HUES64 (cell line): ENCODE measurements at regions not wholly inside any gene's neighbourhood (a gene's known extent, or its start where the extent isn't known, plus 50 kb on each side); places are given as distances from the start of the nearest gene placed in this dataset.

ENCODE experiments used
- H3K27ac ChIP-seq: 2 replicates; pipeline ENCODE4 v1.7.0; 2013; ENCODE audit warnings: low read depth, low read length, inconsistent platforms
- H3K27me3 ChIP-seq: 2 replicates; pipeline ENCODE4 v1.6.1; 2013; ENCODE audit warnings: mild to moderate bottlenecking, low read length; ENCODE audit not compliant: insufficient read depth
- H3K36me3 ChIP-seq: 2 replicates; pipeline ENCODE4 v1.6.1; 2013; ENCODE audit warnings: mild to moderate bottlenecking, low read length; ENCODE audit not compliant: insufficient read depth
- H3K4me1 ChIP-seq: 2 replicates; pipeline ENCODE4 v1.6.1; 2013; ENCODE audit warnings: mild to moderate bottlenecking, low read length, moderate library complexity; ENCODE audit not compliant: insufficient read depth
- H3K4me3 ChIP-seq: 2 replicates; pipeline ENCODE4 v1.5.1; 2013; ENCODE audit warnings: mild to moderate bottlenecking, low read length, moderate library complexity
- H3K9ac ChIP-seq: 2 replicates; pipeline ENCODE4 v1.6.1; 2013; ENCODE audit warnings: mild to moderate bottlenecking, low read depth, low read length
- H3K9me3 ChIP-seq: 2 replicates; pipeline ENCODE4 v1.6.1; 2013; ENCODE audit warnings: low read depth, low read length; ENCODE audit not compliant: insufficient read depth
- WGBS: fragments of 150-250, 120-280 bp; methylation state at CpG from one replicate; pipeline ENCODE4 v1.1.7; 2013; ENCODE audit warnings: missing lambda C conversion rate; 5-methylcytosine and 5-hydroxymethylcytosine counted together

- Histone ChIP-seq H3K27ac (no peak overlapping the region), H3K9ac (no peak overlapping the region), H3K4me1 (peaks cover 2% of the 10 kb centered on the region; the same call in 1 of the 2 replicates), H3K27me3 (no peaks in the 10 kb centered on the region), H3K4me3 (no peak overlapping the region), H3K9me3 (no peaks in the 10 kb centered on the region), H3K36me3 (no peaks in the 10 kb centered on the region)
Observed at GRCh38 chr1:177597393-177597792, 372.5 kb downstream of the SEC16B start.

GRCh38 chr1:177596485-177596884 lies 373.4 kb downstream of the SEC16B start:
- peaks cover 2% of the 10 kb centered on the region; the same call in 1 of the 2 replicates for H3K4me1 ChIP-seq
- no peak overlapping the region for H3K27ac ChIP-seq
- no peak overlapping the region for H3K9ac ChIP-seq
- no peaks in the 10 kb centered on the region for H3K36me3 ChIP-seq
- 96% methylated on average over 2 of the region's 2 CpGs for WGBS
- no peaks in the 10 kb centered on the region for H3K9me3 ChIP-seq
- no peak overlapping the region for H3K4me3 ChIP-seq
- H3K27me3 ChIP-seq = no peaks in the 10 kb centered on the region

- Histone ChIP-seq H3K27me3 (no peaks in the 10 kb centered on the region), H3K36me3 (no peaks in the 10 kb centered on the region), H3K9me3 (no peaks in the 10 kb centered on the region), H3K9ac (no peak overlapping the region), H3K27ac (no peak overlapping the region), H3K4me1 (no peaks in the 10 kb centered on the region), H3K4me3 (no peak overlapping the region)
- 100% methylated on average over 2 of the region's 3 CpGs for WGBS
Observed at GRCh38 chr1:177593105-177593504, 376.8 kb downstream of the SEC16B start.

GRCh38 chr1:177592624-177593023 lies 377.2 kb downstream of the SEC16B start:
- H3K4me3 ChIP-seq = no peak overlapping the region
- no peaks in the 10 kb centered on the region for H3K4me1 ChIP-seq
- H3K9me3 ChIP-seq = no peaks in the 10 kb centered on the region
- H3K9ac ChIP-seq = no peak overlapping the region
- H3K27ac ChIP-seq = no peak overlapping the region
- H3K36me3 ChIP-seq = no peaks in the 10 kb centered on the region
- no peaks in the 10 kb centered on the region for H3K27me3 ChIP-seq
- WGBS = 96% methylated on average over 3 of the region's 4 CpGs

- no peaks in the 10 kb centered on the region for H3K4me1 ChIP-seq
- H3K4me3 ChIP-seq = no peak overlapping the region
- H3K9me3 ChIP-seq = no peaks in the 10 kb centered on the region
- H3K9ac ChIP-seq = no peak overlapping the region
- no peaks in the 10 kb centered on the region for H3K36me3 ChIP-seq
- no peak overlapping the region for H3K27ac ChIP-seq
- WGBS = 81% methylated on average over 11 of the region's 11 CpGs
- no peaks in the 10 kb centered on the region for H3K27me3 ChIP-seq
Observed at GRCh38 chr1:177591155-177591554, 378.7 kb downstream of the SEC16B start.

- Histone ChIP-seq H3K9ac (no peak overlapping the region), H3K27me3 (no peaks in the 10 kb centered on the region), H3K27ac (no peak overlapping the region), H3K36me3 (no peaks in the 10 kb centered on the region), H3K9me3 (no peaks in the 10 kb centered on the region), H3K4me1 (no peaks in the 10 kb centered on the region), H3K4me3 (no peak overlapping the region)
- 84% methylated on average over 3 of the region's 3 CpGs for WGBS
Observed at GRCh38 chr1:177589166-177589565, 380.7 kb downstream of the SEC16B start.

- H3K27me3 ChIP-seq = no peaks in the 10 kb centered on the region
- H3K9me3 ChIP-seq = no peaks in the 10 kb centered on the region
- H3K27ac ChIP-seq = no peak overlapping the region
- no peaks in the 10 kb centered on the region for H3K4me1 ChIP-seq
- H3K36me3 ChIP-seq = no peaks in the 10 kb centered on the region
- WGBS = no CpG with 5 or more reads among the region's 1 CpG
- no peak overlapping the region for H3K4me3 ChIP-seq
- H3K9ac ChIP-seq = no peak overlapping the region
Observed at GRCh38 chr1:177586429-177586828, 383.4 kb downstream of the SEC16B start.

- Histone ChIP-seq H3K36me3 (no peaks in the 10 kb centered on the region), H3K4me3 (no peak overlapping the region), H3K9ac (no peak overlapping the region), H3K27ac (no peak overlapping the region), H3K4me1 (no peaks in the 10 kb centered on the region), H3K9me3 (no peaks in the 10 kb centered on the region), H3K27me3 (no peaks in the 10 kb centered on the region)
- WGBS = 87% methylated on average over 3 of the region's 3 CpGs
Observed at GRCh38 chr1:177585302-177586220, 384.3 kb downstream of the SEC16B start.

- Histone ChIP-seq H3K27me3 (no peaks in the 10 kb centered on the region), H3K9ac (no peak overlapping the region), H3K4me1 (no peaks in the 10 kb centered on the region), H3K9me3 (no peaks in the 10 kb centered on the region), H3K36me3 (no peaks in the 10 kb centered on the region), H3K27ac (no peak overlapping the region), H3K4me3 (no peak overlapping the region)
- WGBS = 89% methylated on average over 2 of the region's 2 CpGs
Observed at GRCh38 chr1:177573901-177574300, 396.0 kb downstream of the SEC16B start.

GRCh38 chr1:177571485-177572076 lies 398.3 kb downstream of the SEC16B start:
- H3K27ac ChIP-seq = no peak overlapping the region
- no peaks in the 10 kb centered on the region for H3K36me3 ChIP-seq
- 88% methylated on average over 5 of the region's 5 CpGs for WGBS
- no peaks in the 10 kb centered on the region for H3K4me1 ChIP-seq
- H3K27me3 ChIP-seq = no peaks in the 10 kb centered on the region
- H3K4me3 ChIP-seq = no peak overlapping the region
- no peak overlapping the region for H3K9ac ChIP-seq
- H3K9me3 ChIP-seq = no peaks in the 10 kb centered on the region

- Histone ChIP-seq H3K4me3 (no peak overlapping the region), H3K36me3 (no peaks in the 10 kb centered on the region), H3K27ac (no peak overlapping the region), H3K9me3 (no peaks in the 10 kb centered on the region), H3K9ac (no peak overlapping the region), H3K4me1 (no peaks in the 10 kb centered on the region), H3K27me3 (no peaks in the 10 kb centered on the region)
- WGBS = 55% methylated on average over 1 of the region's 1 CpG
Observed at GRCh38 chr1:177571076-177571475, 398.8 kb downstream of the SEC16B start.
